Liver (tissue), 8 donors: ENCODE measurements at regions not wholly inside any gene's neighbourhood (a gene's known extent, or its start where the extent isn't known, plus 50 kb on each side); places are given as distances from the start of the nearest gene placed in this dataset.

ENCODE experiments used
- DNase-seq: peaks from one replicate; pipeline ENCODE4 v3.0.0-alpha.2; 2017; ENCODE audit warnings: low spot score
- H3K27ac ChIP-seq, 2 donors: one replicate each; pipeline ENCODE4 v1.7.0; 2013; ENCODE audit warnings: inconsistent platforms in 2 of 2, low read length in 2 of 2, control low read depth in 1 of 2, low read depth in 1 of 2, mild to moderate bottlenecking in 1 of 2
- H3K27me3 ChIP-seq, 4 donors: one replicate each; pipeline versions ENCODE4 v1.6.1 to v1.7.0; 2013; ENCODE audit warnings: low read length in 3 of 4, inconsistent platforms in 1 of 4, mild to moderate bottlenecking in 1 of 4, moderate library complexity in 1 of 4; ENCODE audit not compliant: control insufficient read depth in 4 of 4, insufficient read depth in 4 of 4
- H3K36me3 ChIP-seq, 4 donors: one replicate each; pipeline versions ENCODE4 v1.6.1 to v1.7.0; 2013; ENCODE audit warnings: low read length in 3 of 4, mild to moderate bottlenecking in 3 of 4, low read depth in 1 of 4, moderate library complexity in 1 of 4; ENCODE audit not compliant: control insufficient read depth in 4 of 4, insufficient read depth in 3 of 4
- H3K4me1 ChIP-seq, 4 donors: one replicate each; pipeline versions ENCODE4 v1.6.1 to v1.7.0; 2013; ENCODE audit warnings: low read length in 3 of 4, mild to moderate bottlenecking in 3 of 4, moderate library complexity in 1 of 4; ENCODE audit not compliant: control insufficient read depth in 4 of 4, insufficient read depth in 4 of 4
- H3K4me3 ChIP-seq, 3 donors: one replicate each; pipeline versions ENCODE4 v1.6.1 to v1.7.0; 2013; ENCODE audit warnings: low read length in 3 of 3, control low read depth in 1 of 3, low read depth in 1 of 3, mild to moderate bottlenecking in 1 of 3
- H3K9ac ChIP-seq, 2 donors: one replicate each; pipeline ENCODE4 v1.7.0; 2013; ENCODE audit warnings: low read length in 2 of 2, mild to moderate bottlenecking in 2 of 2, moderate library complexity in 2 of 2, control low read depth in 1 of 2, low read depth in 1 of 2
- H3K9me3 ChIP-seq, 4 donors: one replicate each; pipeline versions ENCODE4 v1.6.1 to v1.7.0; 2013; ENCODE audit warnings: low read length in 3 of 4; ENCODE audit not compliant: control insufficient read depth in 4 of 4
- ATF3 ChIP-seq: IDR thresholded peaks from 2 replicates; pipeline ENCODE4 v1.6.1; 2016; ENCODE audit warnings: antibody characterized with exemption
- CTCF ChIP-seq: fragments of 150-350 bp; IDR thresholded peaks from 2 replicates; pipeline ENCODE4 v1.5.1; 2017; ENCODE audit warnings: improper control_type of control experiment, low read depth, low read length; ENCODE audit not compliant: missing input control
- EGR1 ChIP-seq, 2 donors: IDR thresholded peaks; 2 replicates each; pipeline ENCODE4 v1.6.1; 2016 to 2018; ENCODE audit warnings: antibody characterized with exemption in 2 of 2, low read depth in 2 of 2
- FOXA1 ChIP-seq: IDR thresholded peaks from 2 replicates; pipeline ENCODE4 v1.6.1; 2016; ENCODE audit warnings: antibody characterized with exemption
- FOXA2 ChIP-seq: IDR thresholded peaks from 2 replicates; pipeline ENCODE4 v1.6.1; 2016; ENCODE audit warnings: antibody characterized with exemption
- GABPA ChIP-seq, 2 donors: IDR thresholded peaks in 1 of 2; conservative IDR thresholded peaks in 1 of 2; 2 replicates each; pipeline ENCODE4 v1.6.1; 2016; ENCODE audit warnings: antibody characterized with exemption in 2 of 2, mild to moderate bottlenecking in 1 of 2, moderate library complexity in 1 of 2
- HNF4A ChIP-seq, 2 donors: conservative IDR thresholded peaks; 2 replicates each; pipeline ENCODE4 v1.6.1; 2016; ENCODE audit warnings: antibody characterized with exemption in 2 of 2, mild to moderate bottlenecking in 2 of 2
- HNF4G ChIP-seq: IDR thresholded peaks from 2 replicates; pipeline ENCODE4 v1.6.1; 2016; ENCODE audit warnings: antibody characterized with exemption
- JUND ChIP-seq, 2 donors: IDR thresholded peaks; 2 replicates each; pipeline ENCODE4 v1.6.1; 2016; ENCODE audit warnings: antibody characterized with exemption in 2 of 2
- MAX ChIP-seq: IDR thresholded peaks from 2 replicates; pipeline ENCODE4 v1.6.1; 2016; ENCODE audit warnings: antibody characterized with exemption
- NR2F2 ChIP-seq: IDR thresholded peaks from 2 replicates; pipeline ENCODE4 v1.6.1; 2016; ENCODE audit warnings: antibody characterized with exemption
- RAD21 ChIP-seq, 2 donors: IDR thresholded peaks; 2 replicates each; pipeline ENCODE4 v1.6.1; 2016; ENCODE audit warnings: antibody characterized with exemption in 2 of 2, mild to moderate bottlenecking in 2 of 2
- REST ChIP-seq: IDR thresholded peaks from 2 replicates; pipeline ENCODE4 v1.6.1; 2016; ENCODE audit warnings: antibody characterized with exemption, mild to moderate bottlenecking
- RXRA ChIP-seq, 2 donors: IDR thresholded peaks; 2 replicates each; pipeline ENCODE4 v1.6.1; 2017 to 2018; ENCODE audit warnings: antibody characterized with exemption in 2 of 2, mild to moderate bottlenecking in 1 of 2
- SP1 ChIP-seq: IDR thresholded peaks from 2 replicates; pipeline ENCODE4 v1.6.1; 2018; ENCODE audit warnings: antibody characterized with exemption, mild to moderate bottlenecking
- TAF1 ChIP-seq: conservative IDR thresholded peaks from 2 replicates; pipeline ENCODE4 v1.6.1; 2016; ENCODE audit warnings: antibody characterized with exemption, mild to moderate bottlenecking
- YY1 ChIP-seq: IDR thresholded peaks from 2 replicates; pipeline ENCODE4 v1.6.1; 2016; ENCODE audit warnings: antibody characterized with exemption, mild to moderate bottlenecking
- ZBTB33 ChIP-seq: IDR thresholded peaks from 2 replicates; pipeline ENCODE4 v1.6.1; 2016; ENCODE audit warnings: antibody characterized with exemption
- WGBS: extraction: QIAGEN DNeasy Blood & Tissue Kit; methylation state at CpG from one replicate; pipeline ENCODE4 v1.1.7; 2013; 5-methylcytosine and 5-hydroxymethylcytosine counted together
- donor health status: healthy.
- donor health status: healthy.
- donor health status: healthy.
- donor health status: healthy.
- donor health status: healthy.

GRCh38 chr16:22751685-22752084 lies 62.3 kb upstream of the HS3ST2 start:
- Histone ChIP-seq H3K4me3 (no peak overlapping the region), H3K27ac (no peak overlapping the region), H3K4me1 (no peaks in the 10 kb centered on the region), H3K9me3 (no peaks in the 10 kb centered on the region), H3K27me3 (peaks cover 0 to 6% (median 0%) of the 10 kb centered on the region in 4 donors), H3K36me3 (no peaks in the 10 kb centered on the region), H3K9ac (no peak overlapping the region)
- TF ChIP-seq RXRA (IDR thresholded peaks at IDR 0.05), result no peak
- TF ChIP-seq ZBTB33, result no peak
- no peak for TF ChIP-seq SP1
- no peak for TF ChIP-seq CTCF
- no peak for TF ChIP-seq HNF4G
- TF ChIP-seq MAX, result no peak
- TF ChIP-seq FOXA1, result no peak
- TF ChIP-seq NR2F2, result no peak
- TF ChIP-seq FOXA2, result no peak
- no peak for TF ChIP-seq GABPA (IDR thresholded peaks at IDR 0.05 in 1 of 2, conservative IDR thresholded peaks at IDR 0.05 in 1 of 2)
- TF ChIP-seq REST, result no peak
- TF ChIP-seq ATF3, result no peak
- no peak for TF ChIP-seq RAD21 (IDR thresholded peaks at IDR 0.05)
- no peak for TF ChIP-seq EGR1 (IDR thresholded peaks at IDR 0.05; ENCODE audit: low read depth in 2 of 2)
- TF ChIP-seq HNF4A (conservative IDR thresholded peaks at IDR 0.05), result no peak
- no peak for TF ChIP-seq YY1
- no peak for TF ChIP-seq JUND (IDR thresholded peaks at IDR 0.05)
- TF ChIP-seq TAF1, result no peak
- no peak for DNase-seq
- WGBS, result 73% methylated on average over 2 of the region's 2 CpGs
